Loucy (cell line): ENCODE measurements at regions not wholly inside any gene's neighbourhood (a gene's known extent, or its start where the extent isn't known, plus 50 kb on each side); places are given as distances from the start of the nearest gene placed in this dataset.

Source experiments
- H2AFZ ChIP-seq: fragments of 200-600 bp; sonication (generic); 2 replicates; pipeline ENCODE4 v1.6.0; 2016; ENCODE audit warnings: antibody characterized with exemption, mild to moderate bottlenecking, low read length, moderate library complexity
- H3F3A ChIP-seq: fragments of 200-600 bp; 2 replicates; pipeline ENCODE4 v1.6.0; 2016; ENCODE audit warnings: antibody characterized with exemption, low read depth, mild to moderate bottlenecking
- H3K27me3 ChIP-seq: fragments of 200-600 bp; sonication (generic); 2 replicates; pipeline ENCODE4 v1.6.1; 2014; ENCODE audit warnings: low read length, mild to moderate bottlenecking; ENCODE audit not compliant: insufficient read depth, poor library complexity, severe bottlenecking
- H3K36me3 ChIP-seq: fragments of 200-600 bp; sonication (generic); 2 replicates; pipeline ENCODE4 v1.6.1; 2016; ENCODE audit warnings: low read length; ENCODE audit not compliant: insufficient read depth
- H3K4me1 ChIP-seq: fragments of 200-600 bp; sonication (generic); 2 replicates; pipeline ENCODE4 v1.5.1; 2014; ENCODE audit warnings: low read length, mild to moderate bottlenecking; ENCODE audit not compliant: insufficient read depth, poor library complexity, severe bottlenecking
- H3K4me2 ChIP-seq: fragments of 200-600 bp; sonication (generic); 2 replicates; pipeline ENCODE4 v1.6.0; 2014; ENCODE audit warnings: antibody characterized with exemption, low read length, low read depth, mild to moderate bottlenecking; ENCODE audit not compliant: poor library complexity, severe bottlenecking
- H3K4me3 ChIP-seq: fragments of 200-600 bp; sonication (generic); 2 replicates; pipeline ENCODE4 v1.5.1; 2014; ENCODE audit warnings: low read length, mild to moderate bottlenecking, mixed read lengths; ENCODE audit not compliant: poor library complexity, severe bottlenecking
- H3K79me2 ChIP-seq: fragments of 200-600 bp; sonication (generic); 2 replicates; pipeline ENCODE4 v1.6.1; 2014; ENCODE audit warnings: low read length; ENCODE audit not compliant: insufficient read depth
- H3K9ac ChIP-seq: fragments of 200-600 bp; sonication (generic); 2 replicates; pipeline ENCODE4 v1.6.0; 2014; ENCODE audit warnings: mild to moderate bottlenecking, low read depth, low read length, moderate library complexity; ENCODE audit not compliant: poor library complexity, severe bottlenecking
- H3K9me2 ChIP-seq: fragments of 200-600 bp; sonication (generic); replicated peaks from 2 replicates; pipeline ENCODE4 v1.6.1; 2016; ENCODE audit warnings: low read depth, low read length, mixed read lengths
- H3K9me3 ChIP-seq: fragments of 200-600 bp; sonication (generic); 2 replicates; pipeline ENCODE4 v1.6.1; 2014; ENCODE audit warnings: mild to moderate bottlenecking, antibody characterized with exemption, low read length, low read depth; ENCODE audit not compliant: insufficient read depth
- H4K20me1 ChIP-seq: fragments of 200-600 bp; sonication (generic); 2 replicates; pipeline ENCODE4 v1.6.0; 2014; ENCODE audit warnings: antibody characterized with exemption, low read length, mild to moderate bottlenecking; ENCODE audit not compliant: insufficient read depth, poor library complexity, severe bottlenecking
- CTCF ChIP-seq: fragments of 200-600 bp; sonication (generic); conservative IDR thresholded peaks from 2 replicates; pipeline ENCODE4 v1.5.1; 2014; ENCODE audit warnings: mild to moderate bottlenecking, antibody characterized with exemption, low read length
- EZH2phosphoT487 ChIP-seq: fragments of 200-600 bp; IDR thresholded peaks from 2 replicates; pipeline ENCODE4 v1.6.1; 2018; ENCODE audit warnings: antibody characterized with exemption, mild to moderate bottlenecking, moderate library complexity, borderline replicate concordance

- H3K27me3 ChIP-seq, result no peaks in the 10 kb centered on the region
- no peaks in the 10 kb centered on the region for H4K20me1 ChIP-seq
- 0 out of 2 replicates have a peak, but pooled peaks cover 6% of the 10 kb centered on the region for H3K9me3 ChIP-seq
- TF ChIP-seq CTCF, result no peak
- no peak for TF ChIP-seq EZH2phosphoT487
- H3K79me2 ChIP-seq, result no peaks in the 10 kb centered on the region
- no peaks in the 10 kb centered on the region for H3F3A ChIP-seq
- no peaks in the 10 kb centered on the region for H3K36me3 ChIP-seq
- H3K9me2 ChIP-seq, result no peaks in the 10 kb centered on the region
- no peak overlapping the region for H3K9ac ChIP-seq
- no peak overlapping the region for H2AFZ ChIP-seq
- H3K4me3 ChIP-seq, result no peak overlapping the region
- no peaks in the 10 kb centered on the region for H3K4me1 ChIP-seq
- H3K4me2 ChIP-seq, result no peak overlapping the region
These were observed 72.3 kb upstream of the SYN3 start for GRCh38 chr22:33130473-33130872.

DNA sequence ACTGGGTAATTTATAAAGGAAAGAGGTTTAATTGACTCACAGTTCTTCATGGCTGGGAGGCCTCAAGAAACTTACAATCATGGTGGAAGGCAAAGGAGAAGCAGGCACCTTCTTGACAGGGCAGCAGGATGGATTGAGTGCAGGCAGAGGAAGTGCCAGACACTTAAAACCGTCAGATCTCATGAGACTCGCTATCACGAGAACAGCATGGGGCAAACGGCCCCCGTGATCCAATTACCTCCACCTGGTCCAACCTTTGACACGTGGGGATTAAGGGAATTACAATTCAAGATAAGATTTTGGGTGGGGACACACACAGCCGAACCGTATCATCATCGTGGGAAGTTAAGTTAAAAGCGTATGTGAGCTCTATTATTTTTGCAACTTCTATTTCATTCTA, 71.4 kb upstream of the SYN3 start:
- Histone ChIP-seq H2AFZ (no peak overlapping the region), H3K4me3 (no peak overlapping the region), H3K27me3 (no peaks in the 10 kb centered on the region), H4K20me1 (no peaks in the 10 kb centered on the region), H3F3A (no peaks in the 10 kb centered on the region), H3K4me1 (no peaks in the 10 kb centered on the region), H3K9ac (no peak overlapping the region), H3K36me3 (no peaks in the 10 kb centered on the region), H3K9me2 (no peaks in the 10 kb centered on the region), H3K9me3 (0 out of 2 replicates have a peak, but pooled peaks cover 6% of the 10 kb centered on the region), H3K79me2 (no peaks in the 10 kb centered on the region), H3K4me2 (no peak overlapping the region)
- TF ChIP-seq CTCF (no peak), EZH2phosphoT487 (no peak)

GRCh38 chr22:33126881-33127280, 68.7 kb upstream of the SYN3 start:
- Histone ChIP-seq H3K9ac (no peak overlapping the region), H3K27me3 (no peaks in the 10 kb centered on the region), H3K36me3 (no peaks in the 10 kb centered on the region), H3K9me2 (no peaks in the 10 kb centered on the region), H3K4me2 (no peak overlapping the region), H3K4me1 (no peaks in the 10 kb centered on the region), H3K9me3 (peaks cover 10% of the 10 kb centered on the region; the same call in 1 of the 2 replicates), H3K4me3 (no peak overlapping the region), H3K79me2 (no peaks in the 10 kb centered on the region), H2AFZ (no peak overlapping the region), H4K20me1 (no peaks in the 10 kb centered on the region), H3F3A (no peaks in the 10 kb centered on the region)
- TF ChIP-seq CTCF (no peak), EZH2phosphoT487 (no peak)
